Frontal cortex (tissue), 3 donors: ENCODE measurements at regions not wholly inside any gene's neighbourhood (a gene's known extent, or its start where the extent isn't known, plus 50 kb on each side); places are given as distances from the start of the nearest gene placed in this dataset.

Source experiments
- DNase-seq, 2 donors: peaks; one replicate each; pipeline ENCODE4 v3.0.0; 2012; ENCODE audit warnings: low spot score in 2 of 2
- FAIRE-seq: peaks from 2 replicates; lab custom pipeline; 2012; peaks lifted over from hg19 to GRCh38; lab: Jason Lieb, UNC
- donor health status: control.
- donor health status: control.
- donor health status: control.

- FAIRE-seq (no peak), DNase-seq (no peak)
Observed at GRCh38 chr15:35173444-35174118, 88.5 kb upstream of the NANOGP8 start.

DNA sequence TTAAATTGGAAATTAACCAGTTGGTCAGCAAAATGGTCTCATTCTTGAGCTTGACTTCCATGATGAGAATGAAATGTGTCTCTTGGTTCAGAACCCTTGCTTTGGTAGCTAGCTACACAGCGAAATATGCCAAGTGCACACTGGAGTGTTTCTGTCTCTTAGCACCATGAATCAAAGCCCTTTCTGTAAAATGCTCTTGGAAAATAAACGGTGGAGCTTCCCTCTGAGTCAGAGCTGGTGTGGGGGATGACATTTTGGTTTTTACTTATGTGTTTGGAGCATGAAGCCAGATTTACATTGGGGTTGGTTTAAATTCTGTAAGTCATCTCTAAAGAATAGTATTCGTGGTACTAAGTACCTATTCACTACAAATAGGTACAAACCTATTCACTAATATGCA, 85.1 kb upstream of the NANOGP8 start:
- FAIRE-seq (no peak), DNase-seq (no peak)

DNA sequence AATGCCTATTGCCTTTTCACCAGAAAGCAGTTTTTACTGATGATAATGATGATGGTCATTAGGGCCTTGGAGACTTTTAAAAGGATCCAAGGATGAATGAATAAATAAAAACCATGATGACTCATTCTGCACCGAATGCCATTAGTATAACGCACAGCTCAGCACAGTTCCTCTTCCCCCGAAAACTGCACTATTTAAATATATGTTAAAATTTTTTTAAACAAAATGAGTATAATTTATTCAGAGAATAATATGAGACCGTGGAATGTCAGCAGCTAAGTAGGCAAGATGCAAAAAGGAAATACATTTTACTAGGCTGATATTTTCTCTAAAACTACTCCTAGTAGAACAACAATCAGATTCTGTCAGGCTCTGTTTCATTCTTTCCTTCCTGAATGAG, 83.4 kb upstream of the NANOGP8 start:
- no peak for DNase-seq

GRCh38 chr15:35167675-35168074, 82.6 kb upstream of the NANOGP8 start:
- DNase-seq: no peak
- FAIRE-seq: no peak

More for the DNA sequence above, 83.4 kb upstream of the NANOGP8 start:
- no peak for FAIRE-seq

GRCh38 chr15:35166730-35167359, 81.8 kb upstream of the NANOGP8 start:
- FAIRE-seq (no peak), DNase-seq (no peak)

DNA sequence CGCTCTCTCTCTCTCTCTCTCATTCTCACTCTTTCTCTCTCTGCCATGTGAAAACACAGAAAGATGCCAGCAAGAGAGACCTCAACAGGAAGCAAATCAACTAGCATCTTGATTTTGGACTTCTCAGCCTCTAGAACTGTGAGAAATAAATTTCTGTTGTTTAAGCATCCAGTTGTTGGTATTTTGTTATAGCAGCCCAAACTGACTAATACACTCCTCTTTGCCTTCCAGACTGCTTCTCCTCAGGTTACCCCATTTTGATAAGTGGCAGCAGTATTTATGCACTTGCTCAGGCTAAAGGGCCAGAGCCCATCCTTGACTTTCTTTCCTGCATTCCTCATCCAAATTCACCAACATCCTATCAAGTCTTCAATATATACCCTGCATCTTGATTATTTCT, 76.6 kb upstream of the NANOGP8 start:
- DNase-seq (no peak), FAIRE-seq (no peak)

DNA sequence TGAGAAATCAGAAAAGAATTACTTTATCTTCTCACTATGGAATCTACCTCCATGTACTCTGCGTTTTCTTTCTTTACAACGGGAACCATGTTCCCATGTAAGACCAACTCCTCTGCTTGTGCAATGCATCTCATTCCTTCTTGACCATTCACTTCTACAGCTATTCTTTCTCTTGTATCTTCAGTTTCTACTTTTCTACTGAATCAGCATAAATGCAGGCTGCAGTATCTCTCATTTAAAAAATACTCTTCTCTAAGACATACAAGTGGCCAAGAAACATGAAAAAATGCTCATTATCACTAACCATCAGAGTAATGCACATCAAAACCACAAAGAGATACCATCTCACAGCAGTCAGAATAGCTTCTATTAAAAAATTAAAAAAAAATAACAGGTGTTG, 74.1 kb upstream of the NANOGP8 start:
- FAIRE-seq (no peak), DNase-seq (no peak)

- DNase-seq (no peak), FAIRE-seq (no peak)
Observed at GRCh38 chr15:35151782-35152181, 66.7 kb upstream of the NANOGP8 start.

DNA sequence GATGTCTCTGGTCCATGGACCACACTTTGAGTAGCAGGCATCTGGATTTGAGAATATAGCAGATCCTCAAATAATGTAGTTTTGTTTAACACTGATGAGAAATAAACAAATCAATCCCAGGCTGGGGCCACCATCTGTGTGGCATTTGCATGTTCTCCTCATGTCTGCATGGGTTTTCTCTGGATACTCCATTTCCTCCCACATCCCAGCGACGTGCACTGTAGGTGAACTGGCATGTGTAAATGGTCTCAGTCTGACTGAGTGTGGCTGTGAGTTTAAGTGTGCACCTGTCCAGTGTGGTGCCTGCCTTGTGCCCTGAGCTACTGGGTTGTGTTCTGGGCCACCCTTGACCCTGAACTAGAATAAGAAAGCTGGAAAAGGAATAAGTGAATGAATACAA, 66.3 kb upstream of the NANOGP8 start:
- DNase-seq: no peak

GRCh38 chr15:35150361-35150760, 65.3 kb upstream of the NANOGP8 start:
- FAIRE-seq: no peak
- DNase-seq: no peak

More for the DNA sequence above, 66.3 kb upstream of the NANOGP8 start:
- no peak for FAIRE-seq

DNA sequence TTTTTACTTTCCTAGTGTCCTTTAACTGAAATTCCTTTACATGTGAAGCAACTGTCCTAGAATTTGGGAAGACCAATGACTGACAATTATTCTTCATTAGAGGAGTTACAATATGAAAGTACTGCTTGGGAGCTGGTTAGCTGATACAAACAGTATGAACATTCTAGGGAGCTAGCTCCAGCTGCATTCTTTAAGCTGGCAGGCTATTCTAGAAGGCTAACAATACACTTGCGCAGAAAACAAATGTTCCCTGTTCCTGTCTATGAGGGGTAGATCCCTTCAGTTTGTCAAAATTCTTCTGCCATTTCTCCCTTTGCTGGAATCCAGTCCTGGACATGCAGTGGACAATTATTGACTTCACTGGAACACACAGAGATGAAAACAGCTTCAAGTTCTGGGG, 60.2 kb upstream of the NANOGP8 start:
- DNase-seq (no peak), FAIRE-seq (no peak)

DNA sequence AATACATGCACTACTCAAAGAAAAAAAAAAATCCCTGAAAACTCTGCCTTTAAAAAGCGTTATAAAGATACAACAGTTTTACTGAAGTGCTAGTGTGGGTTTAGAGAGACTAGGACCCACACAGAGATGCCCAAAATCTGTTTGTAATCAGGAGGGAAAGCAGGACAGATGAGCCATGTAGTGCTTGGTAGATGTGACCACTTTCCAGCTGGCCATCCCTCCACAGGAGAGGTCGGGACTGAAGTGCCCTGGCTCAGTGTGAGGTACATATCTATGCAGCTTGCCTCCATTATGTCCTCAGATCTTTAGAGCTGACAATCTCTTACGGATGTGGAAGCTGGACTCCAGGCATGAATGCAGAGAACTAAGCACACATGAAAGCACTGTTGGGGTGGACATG, 57.5 kb upstream of the NANOGP8 start:
- no peak for FAIRE-seq
- DNase-seq: no peak

GRCh38 chr15:35141743-35142471, 56.8 kb upstream of the NANOGP8 start:
- DNase-seq (no peak), FAIRE-seq (no peak)

DNA sequence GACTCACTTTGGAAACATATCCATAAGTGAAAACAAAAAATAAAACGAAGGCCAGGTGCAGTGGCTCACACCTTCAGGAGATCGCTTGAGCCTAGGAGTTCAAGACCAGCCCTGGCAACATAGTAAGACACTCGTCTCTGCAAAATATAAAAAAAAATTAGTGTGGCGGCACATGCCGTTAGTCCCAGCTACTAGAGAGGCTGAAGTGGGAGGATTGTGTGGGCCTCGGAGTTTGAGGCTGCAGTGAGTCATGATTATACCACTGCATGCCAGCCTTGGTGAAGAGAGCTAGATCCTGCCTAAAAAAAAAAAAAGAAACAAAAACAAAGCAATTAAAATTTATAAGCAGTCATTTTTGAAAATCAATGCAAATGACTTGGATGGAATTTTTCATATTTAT, 54.7 kb upstream of the NANOGP8 start:
- no peak for DNase-seq
- FAIRE-seq: no peak

GRCh38 chr15:35137190-35137574, 52.1 kb upstream of the NANOGP8 start:
- DNase-seq: no peak
- no peak for FAIRE-seq

DNA sequence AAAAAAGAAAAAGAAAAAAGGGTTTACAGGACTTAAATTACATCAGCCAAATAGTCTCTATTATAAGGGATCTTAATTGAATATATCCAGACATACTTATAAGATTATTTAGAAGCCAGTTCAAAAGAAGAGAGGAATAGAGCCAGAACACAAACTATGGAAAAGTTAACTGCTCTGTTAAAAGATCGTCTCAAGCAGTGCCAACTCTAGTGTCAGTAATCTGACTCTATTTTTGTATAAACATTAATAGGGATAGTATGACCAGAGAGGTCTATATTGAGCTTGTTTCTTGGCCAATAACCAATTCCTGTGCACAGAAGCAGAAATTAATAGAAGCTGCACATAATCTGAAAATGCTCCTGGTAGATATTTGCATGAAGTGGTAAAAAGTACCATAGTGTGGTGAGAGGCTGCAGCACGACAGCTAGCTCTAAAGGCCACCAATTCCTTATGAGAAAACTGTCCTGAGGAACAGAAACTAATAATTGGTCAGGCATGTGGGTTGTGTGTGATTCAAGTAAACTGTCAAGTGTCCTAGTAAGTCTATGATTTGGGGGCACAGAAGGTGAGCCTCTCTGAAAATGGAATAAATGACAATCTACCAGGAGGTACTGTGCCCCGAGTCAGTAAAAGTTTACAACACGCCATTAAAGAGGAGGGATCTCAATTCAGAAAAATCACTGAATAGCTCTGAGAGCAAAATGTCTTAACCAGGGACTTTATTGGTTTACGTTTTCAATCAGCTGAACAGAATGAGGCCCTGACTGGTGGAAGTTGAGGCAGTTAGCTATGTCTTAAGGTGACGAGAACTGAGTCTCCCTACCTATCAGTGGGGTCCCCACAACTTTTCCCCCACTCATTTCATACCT, 51.5 kb upstream of the NANOGP8 start:
- no peak for FAIRE-seq
- DNase-seq: no peak
